MCF 10A (cell line): ENCODE measurements at regions not wholly inside any gene's neighbourhood (a gene's known extent, or its start where the extent isn't known, plus 50 kb on each side); places are given as distances from the start of the nearest gene placed in this dataset.

ENCODE experiments used
- BruUV-seq: library from RNA; stranded (reverse); fragments of 400-500 nt; replicated peaks from 2 replicates; lab custom pipeline; 2021; lab: Mats Ljungman, UMichigan
- CTCF ChIA-PET: fragments of 300-600 bp; sonication (Branson Sonifier 250); formaldehyde crosslinking; extraction: SDS; loops from one replicate; lab custom pipeline; 2021; ENCODE audit warnings: antibody characterized with exemption, inconsistent platforms; lab: Yijun Ruan, JAX
- POLR2A ChIA-PET: fragments of 300-600, 350-650 bp; sonication (Branson Sonifier 250); formaldehyde crosslinking; extraction: SDS; loops from one replicate; lab custom pipeline; 2020; ENCODE audit warnings: antibody characterized with exemption, inconsistent platforms; lab: Yijun Ruan, JAX
- DNase-seq: peaks from one replicate; pipeline ENCODE4 v3.0.0-alpha.2; 2018; ENCODE audit not compliant: unreplicated experiment
- H3K27ac Mint-ChIP-seq: one replicate; pipeline ENCODE4 v1.8.0; 2022; ENCODE audit warnings: mild to moderate bottlenecking, low read depth, mixed read lengths; ENCODE audit not compliant: unreplicated experiment
- H3K27me3 Mint-ChIP-seq: one replicate; pipeline ENCODE4 v1.8.0; 2022; ENCODE audit warnings: mixed read lengths; ENCODE audit not compliant: insufficient read depth, unreplicated experiment
- H3K36me3 Mint-ChIP-seq: one replicate; pipeline ENCODE4 v1.8.0; 2022; ENCODE audit warnings: mild to moderate bottlenecking, moderate library complexity, mixed read lengths; ENCODE audit not compliant: insufficient read depth, unreplicated experiment
- H3K4me1 Mint-ChIP-seq: one replicate; pipeline ENCODE4 v1.8.0; 2022; ENCODE audit warnings: mixed read lengths; ENCODE audit not compliant: insufficient read depth, unreplicated experiment
- H3K4me3 Mint-ChIP-seq: one replicate; pipeline ENCODE4 v1.8.0; 2022; ENCODE audit warnings: mild to moderate bottlenecking, moderate library complexity, mixed read lengths; ENCODE audit not compliant: unreplicated experiment
- H3K9me3 Mint-ChIP-seq: one replicate; pipeline ENCODE4 v1.8.0; 2022; ENCODE audit warnings: mixed read lengths; ENCODE audit not compliant: unreplicated experiment
- CTCF ChIP-seq: fragments of 200-600 bp; IDR thresholded peaks from one replicate; pipeline ENCODE4 v1.8.0; 2022; ENCODE audit warnings: antibody characterized with exemption, mild to moderate bottlenecking; ENCODE audit not compliant: unreplicated experiment
- intact Hi-C: fragments of 100-400 bp; cut with micrococcal nuclease; formaldehyde crosslinking; loops from 2 replicates; pipeline ENCODE4 v1.14.1; 2022

- Mint-ChIP-seq H3K27me3 (no peaks in the 10 kb centered on the region), H3K4me3 (no peak overlapping the region), H3K9me3 (no peaks in the 10 kb centered on the region), H3K36me3 (no peaks in the 10 kb centered on the region), H3K27ac (no peak overlapping the region), H3K4me1 (no peaks in the 10 kb centered on the region)
- no peak for DNase-seq
- ChIA-PET CTCF (no interaction called here), POLR2A (no interaction called here)
- intact Hi-C loops = no loop called here
- BruUV-seq = no TSS peak
- TF ChIP-seq CTCF = no peak
Measured at GRCh38 chr21:31429506-31429905, 85.4 kb upstream of the TIAM1 start.

GRCh38 chr21:31426235-31426797, 82.3 kb upstream of the TIAM1 start:
- Mint-ChIP-seq H3K4me1 (no peaks in the 10 kb centered on the region), H3K9me3 (no peaks in the 10 kb centered on the region), H3K27me3 (no peaks in the 10 kb centered on the region), H3K27ac (no peak overlapping the region), H3K4me3 (no peak overlapping the region), H3K36me3 (no peaks in the 10 kb centered on the region)
- DNase-seq = no peak
- intact Hi-C loops = no loop called here
- no TSS peak for BruUV-seq
- ChIA-PET POLR2A (no interaction called here), CTCF (interaction anchor here (0.6 kb wide), 2 partner anchors 86 to 1210 kb away, joined by 3 to 4 read pairs; partner anchors contain the start of gene CLDN8)
- no peak for TF ChIP-seq CTCF

- Mint-ChIP-seq H3K27me3 (no peaks in the 10 kb centered on the region), H3K27ac (no peak overlapping the region), H3K36me3 (no peaks in the 10 kb centered on the region), H3K4me1 (no peaks in the 10 kb centered on the region), H3K4me3 (no peak overlapping the region), H3K9me3 (no peaks in the 10 kb centered on the region)
- POLR2A ChIA-PET = no interaction called here
- intact Hi-C loops = no loop called here
- no TSS peak for BruUV-seq
- no peak for DNase-seq
- CTCF ChIA-PET = no interaction called here
- TF ChIP-seq CTCF = no peak
Measured at GRCh38 chr21:31425138-31425537, 81.1 kb upstream of the TIAM1 start.

- no peak for TF ChIP-seq CTCF
- CTCF ChIA-PET = no interaction called here
- Mint-ChIP-seq H3K4me1 (no peaks in the 10 kb centered on the region), H3K9me3 (no peaks in the 10 kb centered on the region), H3K27me3 (no peaks in the 10 kb centered on the region), H3K36me3 (no peaks in the 10 kb centered on the region), H3K27ac (no peak overlapping the region), H3K4me3 (no peak overlapping the region)
- POLR2A ChIA-PET = no interaction called here
- intact Hi-C loops = no loop called here
- no peak for DNase-seq
- BruUV-seq = no TSS peak
Measured at GRCh38 chr21:31424058-31424457, 80.0 kb upstream of the TIAM1 start.
